HG02642 (cell line): ENCODE measurements at regions not wholly inside any gene's neighbourhood (a gene's known extent, or its start where the extent isn't known, plus 50 kb on each side); places are given as distances from the start of the nearest gene placed in this dataset.

Experiments
- ATAC-seq: cut with Tn5 transposase; IDR thresholded peaks from one replicate; pipeline ENCODE4 v1.9.1; 2021; ENCODE audit warnings: mild to moderate bottlenecking; ENCODE audit not compliant: unreplicated experiment, poor library complexity

DNA sequence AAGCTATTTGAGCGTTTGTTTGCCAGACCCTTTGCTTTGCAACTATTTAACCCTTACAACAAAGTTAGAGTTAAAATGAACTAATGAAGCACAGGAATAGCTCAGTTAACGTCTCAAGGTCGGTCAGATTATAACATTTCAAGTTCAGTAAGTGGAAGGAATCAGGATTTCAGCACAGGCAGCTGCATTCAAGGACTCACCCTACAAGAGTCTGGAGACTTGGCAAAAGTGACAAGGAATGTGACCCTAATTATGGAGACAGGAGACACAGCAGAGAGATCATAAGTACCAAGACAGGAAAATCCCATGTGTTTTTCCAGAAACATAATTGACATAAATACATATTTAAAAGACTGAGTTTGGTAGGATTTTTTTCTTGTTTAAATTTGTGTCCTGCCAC lies 1481.7 kb downstream of the TECRL start:
- no peak for ATAC-seq

DNA sequence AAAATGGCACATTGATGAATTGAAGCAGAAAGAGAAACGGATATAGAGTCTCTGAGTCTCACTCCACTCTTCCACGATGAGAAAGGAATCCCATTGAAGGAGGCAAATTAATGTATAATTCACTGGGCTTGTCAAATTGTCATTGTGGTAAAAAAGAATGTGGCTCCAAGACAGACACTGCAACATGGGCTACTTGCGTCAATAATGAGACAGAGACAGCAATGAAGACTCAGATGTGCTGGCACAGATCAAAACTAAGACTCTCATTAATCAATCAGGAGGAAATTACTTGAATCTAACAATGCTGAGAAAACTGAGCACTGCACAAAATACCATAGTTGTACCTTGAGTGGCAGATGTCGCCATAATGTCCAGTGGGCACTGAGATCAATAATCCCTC lies 1485.5 kb downstream of the TECRL start:
- no peak for ATAC-seq

DNA sequence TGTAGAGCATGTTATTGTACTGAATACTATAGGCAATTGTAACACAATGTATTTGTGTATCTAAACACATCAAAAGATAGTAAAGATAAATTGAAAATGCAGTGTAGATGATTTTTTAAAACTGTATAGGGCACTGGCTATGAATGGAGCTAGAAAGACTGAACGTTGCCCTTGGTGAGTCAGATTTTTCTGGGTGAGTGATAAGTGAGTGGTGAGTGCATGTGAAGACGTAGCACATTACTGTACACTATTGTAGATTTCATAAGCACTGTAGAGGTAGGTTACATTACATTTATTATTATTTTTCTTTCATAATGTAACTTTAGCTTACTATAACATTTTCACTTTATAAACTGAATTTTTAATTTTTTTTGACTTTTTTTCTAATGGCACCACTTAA lies 1491.6 kb downstream of the TECRL start:
- ATAC-seq = no peak

DNA sequence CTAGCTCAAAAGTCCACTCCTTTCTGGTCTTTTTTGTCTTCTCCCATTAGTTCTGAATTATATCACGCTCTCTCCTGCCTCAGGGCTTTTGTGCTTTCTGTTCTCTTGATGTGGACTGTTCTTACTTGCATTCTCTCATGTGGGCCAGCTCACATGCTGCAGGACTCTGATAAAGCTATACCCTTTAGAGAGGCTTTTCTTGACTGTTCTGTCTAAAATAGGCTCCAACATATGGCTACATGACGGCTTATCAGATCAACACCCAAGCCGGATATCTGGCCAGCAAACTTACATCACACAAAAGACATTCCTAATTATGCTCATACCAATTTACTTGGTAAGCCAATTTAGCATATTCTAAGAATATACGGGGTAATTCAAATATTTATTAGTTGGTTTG lies 1494.5 kb downstream of the TECRL start:
- ATAC-seq = no peak

DNA sequence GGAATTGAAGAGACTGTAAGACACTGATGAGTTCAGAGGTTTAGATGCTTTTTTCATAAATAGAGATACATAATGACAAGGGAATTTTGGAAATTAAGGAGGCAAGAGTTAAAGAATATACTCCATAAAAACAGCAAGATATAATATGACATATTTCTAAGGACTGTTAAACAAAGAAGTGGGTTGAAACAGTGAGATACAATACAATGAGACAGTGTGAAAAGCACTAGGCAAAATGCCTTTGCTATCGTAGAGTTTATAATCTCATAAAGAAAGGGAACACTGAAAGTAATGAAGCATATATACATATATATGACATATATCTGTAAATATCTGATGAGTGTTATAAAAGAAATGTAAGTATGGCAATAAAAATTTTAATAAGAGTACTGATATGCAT lies 1496.2 kb downstream of the TECRL start:
- no peak for ATAC-seq

DNA sequence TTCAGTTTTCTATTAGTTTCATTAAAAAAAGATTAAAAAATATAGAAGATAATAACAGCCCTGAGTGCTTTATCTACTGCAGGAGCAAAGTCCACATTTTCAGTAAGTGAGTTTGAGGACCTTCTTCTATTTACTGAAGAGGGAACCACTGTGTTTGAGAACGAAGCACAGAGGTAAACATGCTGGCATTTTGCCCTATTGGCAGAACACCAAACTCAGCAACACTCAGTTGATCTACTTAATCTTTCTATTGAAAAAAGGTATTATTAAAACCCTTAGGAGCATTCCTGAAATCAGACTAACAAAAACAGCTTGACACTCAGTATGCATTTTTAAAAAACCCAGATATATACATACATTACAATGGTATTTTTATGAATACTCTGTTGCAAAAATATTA lies 1496.7 kb downstream of the TECRL start:
- no peak for ATAC-seq

DNA sequence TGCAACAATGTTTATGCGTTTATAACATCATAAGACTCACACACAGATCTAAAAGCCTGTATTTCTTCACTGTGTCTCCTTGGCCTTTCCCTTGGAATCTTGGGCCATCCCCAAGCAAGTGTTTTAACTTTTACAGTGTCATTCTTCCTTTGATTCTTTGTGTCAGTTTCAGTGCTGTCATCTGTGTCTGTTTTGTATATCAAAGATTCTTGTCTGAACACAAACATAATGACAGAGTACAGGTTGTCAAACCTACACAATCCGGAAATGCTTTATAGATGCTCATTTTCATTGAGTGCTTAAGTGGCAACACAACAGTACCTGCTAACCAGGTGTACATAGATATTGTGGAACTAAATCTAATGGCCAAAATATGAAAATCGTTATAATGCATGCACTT lies 1500.0 kb downstream of the TECRL start:
- ATAC-seq = no peak

DNA sequence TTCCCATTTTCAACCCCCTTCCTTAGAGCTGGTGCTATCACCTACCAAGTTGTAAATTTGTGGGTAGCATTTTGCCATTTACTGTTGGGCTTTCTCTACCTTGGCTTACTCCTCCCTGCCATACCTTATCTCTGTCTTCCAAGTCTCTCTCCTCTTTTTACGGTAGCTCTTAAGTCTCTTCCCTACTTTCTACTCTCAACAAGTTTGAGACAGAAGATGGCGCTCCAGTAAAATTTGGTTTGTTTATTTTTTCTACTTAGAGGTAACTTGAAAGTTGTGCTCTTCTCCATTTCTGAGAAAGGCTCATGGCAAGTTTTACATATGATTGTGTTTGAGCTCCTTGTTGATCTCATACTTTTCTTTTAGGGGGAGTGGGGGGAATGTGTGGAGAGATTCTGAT lies 1508.1 kb downstream of the TECRL start:
- no peak for ATAC-seq

DNA sequence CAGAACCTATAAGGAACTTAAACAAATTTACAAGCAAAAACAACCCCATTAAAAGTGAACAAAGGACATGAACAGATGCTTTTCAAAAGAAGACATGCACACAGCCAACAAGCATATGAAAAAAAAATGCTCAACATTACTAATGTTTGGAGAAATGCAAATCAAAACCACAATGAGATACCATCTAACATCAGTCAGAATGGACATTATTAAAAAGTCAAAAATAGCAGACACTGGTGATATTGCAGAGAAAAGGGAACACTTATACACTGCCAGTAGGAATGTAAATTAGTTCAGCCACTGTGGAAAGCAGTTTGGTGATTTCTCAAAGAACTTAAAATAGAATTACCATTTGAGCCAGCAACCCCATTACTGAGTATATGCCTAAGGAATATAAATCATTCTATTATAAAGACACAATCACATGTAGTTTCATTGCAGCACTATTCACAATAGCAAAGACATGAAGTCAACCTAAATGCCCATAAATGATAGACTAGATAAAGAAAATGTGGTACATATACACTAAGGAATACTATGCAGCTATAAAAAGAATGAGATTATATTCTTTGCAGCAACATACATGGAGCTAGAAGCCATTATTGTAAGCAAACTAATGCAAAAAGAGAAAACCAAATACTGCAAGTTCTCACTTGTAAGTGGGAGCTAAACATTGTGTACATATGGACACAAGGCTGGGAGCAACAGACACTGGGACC lies 1509.4 kb downstream of the TECRL start:
- no peak for ATAC-seq

DNA sequence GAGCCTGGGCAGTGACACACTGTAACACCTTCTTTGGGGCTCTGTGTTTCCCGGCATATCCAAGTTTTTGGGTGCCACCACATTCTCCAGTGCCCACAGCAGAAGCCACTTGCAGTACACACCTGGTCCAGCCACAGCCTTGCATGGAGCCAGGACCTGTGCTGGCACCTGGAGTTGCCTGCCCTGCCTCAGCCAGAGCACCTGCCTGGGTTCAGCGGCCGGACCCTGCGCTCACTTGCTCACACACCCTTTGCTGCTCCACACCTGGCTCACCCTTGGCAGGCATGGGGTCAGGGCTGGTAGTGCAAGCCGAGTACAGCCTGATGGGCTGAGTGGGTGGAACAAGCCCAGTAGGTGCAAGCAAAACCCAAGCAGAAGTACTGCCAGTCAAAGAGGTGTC lies 1511.1 kb downstream of the TECRL start:
- no peak for ATAC-seq

DNA sequence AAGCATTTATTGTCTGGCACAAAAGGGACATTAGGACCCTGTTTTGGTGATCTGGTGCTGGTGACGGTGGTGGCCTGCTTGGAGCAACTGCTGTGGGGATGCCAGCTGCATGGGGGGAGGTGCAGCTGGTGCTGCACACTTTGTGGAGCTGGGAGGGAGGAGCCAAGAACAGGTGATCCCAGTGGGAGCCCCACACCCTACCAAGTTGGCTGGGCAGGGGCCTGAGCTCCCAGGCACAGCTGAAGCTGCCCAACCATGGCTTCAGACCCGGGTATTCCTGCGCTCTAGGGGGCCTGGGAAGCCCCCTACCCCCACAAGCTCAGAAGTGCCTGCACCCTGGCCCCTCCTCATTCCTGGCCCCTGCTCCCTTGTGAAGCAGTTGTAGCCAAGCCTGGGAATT lies 1512.5 kb downstream of the TECRL start:
- no peak for ATAC-seq

DNA sequence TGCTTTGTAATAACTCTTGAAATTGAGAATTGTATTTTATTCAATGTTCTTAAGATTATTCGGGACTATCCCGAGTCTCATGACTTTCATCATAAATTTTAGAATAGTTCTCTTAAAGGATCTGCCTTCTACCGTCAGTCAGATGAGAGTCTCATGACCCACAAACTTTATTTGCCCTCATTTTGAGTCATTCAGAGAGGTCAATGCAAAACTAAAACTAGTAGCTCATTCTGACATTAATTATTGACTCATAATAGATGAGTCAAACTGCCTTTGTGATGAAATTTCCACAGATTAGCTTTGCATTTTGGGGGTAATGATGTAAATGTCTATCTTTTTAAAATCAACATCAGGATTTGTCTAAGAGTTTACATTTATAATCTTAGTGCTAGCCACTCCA lies 1527.3 kb downstream of the TECRL start:
- ATAC-seq = no peak

DNA sequence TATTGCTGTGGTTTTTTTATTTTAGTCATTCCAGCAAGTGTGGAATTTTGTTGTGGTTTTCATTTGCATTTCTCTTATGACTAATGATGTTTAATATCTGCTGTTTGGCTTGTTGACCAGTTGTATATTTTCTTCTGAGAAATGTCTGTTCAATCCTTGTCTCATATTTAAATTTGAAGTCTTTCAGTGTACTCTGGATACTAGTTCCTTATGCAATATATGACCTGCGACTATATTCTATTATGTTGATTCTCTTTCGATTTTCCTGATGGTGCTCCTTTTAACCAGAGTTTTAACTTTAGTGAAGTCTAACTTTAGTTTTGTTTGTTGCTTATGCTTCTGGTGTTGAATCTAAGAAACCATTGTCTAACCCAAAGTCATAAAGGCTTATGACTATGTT lies 1528.0 kb downstream of the TECRL start:
- ATAC-seq = no peak

DNA sequence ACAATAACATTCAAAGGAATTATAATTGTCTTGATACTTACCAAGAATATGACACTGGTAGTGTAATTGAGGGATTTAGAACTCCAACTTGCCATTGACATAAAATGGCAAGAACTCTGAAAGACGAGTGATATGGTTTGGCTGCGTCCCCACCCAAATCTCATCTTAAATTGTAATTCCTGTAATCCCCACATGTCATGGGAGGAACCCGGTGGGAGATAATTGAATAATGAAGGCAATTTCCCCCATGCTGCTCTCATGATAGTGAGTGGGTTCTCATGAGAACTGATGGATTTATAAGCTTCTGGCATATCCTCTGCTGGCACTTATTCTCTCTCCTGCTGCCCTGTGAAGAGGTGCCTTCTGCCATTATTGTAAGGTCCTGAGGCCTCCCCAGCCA lies 1536.4 kb downstream of the TECRL start:
- no peak for ATAC-seq

DNA sequence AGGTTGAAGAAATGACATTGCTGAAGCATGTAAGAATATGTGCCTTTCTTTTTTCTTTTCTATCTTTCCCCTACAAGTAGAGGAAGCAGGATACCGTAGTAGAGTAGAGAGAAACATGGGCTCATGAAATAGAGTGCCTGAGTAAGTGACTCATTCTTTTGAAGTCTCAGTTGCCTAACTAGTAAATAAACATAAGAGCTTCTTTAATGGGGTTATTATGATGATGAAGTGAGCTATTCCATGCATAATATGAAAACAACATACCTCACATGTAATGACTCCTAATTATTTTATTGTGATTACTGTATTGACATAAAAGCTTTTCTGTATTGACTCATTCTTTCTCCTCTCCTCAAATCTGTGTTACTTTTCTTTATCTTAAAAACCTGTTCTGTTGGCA lies 1538.2 kb downstream of the TECRL start:
- no peak for ATAC-seq

DNA sequence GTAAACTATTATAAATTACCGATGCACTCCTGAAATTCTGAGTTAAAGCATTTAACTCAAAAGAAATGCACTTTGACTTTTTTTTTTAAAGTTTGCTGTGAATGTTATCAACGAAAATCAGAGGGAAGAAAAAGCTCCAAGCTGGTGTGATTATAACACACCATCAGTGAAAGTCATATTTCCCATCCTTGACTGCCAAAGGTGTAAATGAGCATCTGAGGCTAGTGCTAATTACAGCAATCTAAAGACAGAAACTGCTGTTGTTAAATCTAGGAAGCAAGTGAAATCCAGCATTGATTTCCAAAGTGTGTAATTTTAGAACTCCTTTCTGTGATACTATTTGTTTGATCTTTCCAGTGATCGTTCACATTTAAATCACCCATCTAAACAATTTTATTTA lies 1538.8 kb downstream of the TECRL start:
- ATAC-seq = no peak

DNA sequence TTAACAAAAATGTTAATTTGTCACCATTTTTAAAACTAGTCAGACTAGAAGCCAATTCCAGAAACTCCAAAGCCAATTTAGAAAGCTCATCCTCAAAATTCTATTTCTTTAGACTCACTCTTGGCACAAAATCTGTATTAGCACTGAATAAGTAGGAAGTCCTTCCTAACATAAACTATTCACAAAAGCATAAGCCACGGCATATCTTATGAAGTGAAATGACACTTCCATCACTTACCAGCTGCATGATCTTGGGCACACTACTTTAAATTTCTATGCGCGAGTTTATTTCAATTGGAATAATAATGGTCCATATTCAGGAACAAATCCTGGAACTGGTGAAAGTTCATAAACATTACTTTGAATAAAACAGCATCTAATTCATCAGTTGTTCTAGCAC lies 1544.0 kb downstream of the TECRL start:
- no peak for ATAC-seq

DNA sequence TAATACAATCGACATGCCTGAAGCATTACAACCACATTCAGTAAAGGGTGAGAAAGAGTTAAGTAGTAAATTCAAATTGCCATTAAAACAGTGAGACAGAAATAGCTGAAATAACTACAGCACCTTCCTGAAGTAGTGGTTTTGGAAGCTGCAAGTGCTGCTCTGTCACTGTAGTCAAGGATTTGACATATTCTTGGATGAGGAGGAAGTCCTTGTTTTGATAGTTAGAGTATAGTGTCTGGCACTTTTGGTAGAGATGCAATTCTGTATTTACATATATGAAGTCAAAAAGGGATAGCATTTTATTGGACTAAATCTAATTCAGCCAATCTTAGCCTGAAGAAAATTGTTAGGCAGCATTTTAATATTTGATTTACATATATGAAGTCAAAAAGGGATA lies 1559.6 kb downstream of the TECRL start:
- ATAC-seq = no peak

DNA sequence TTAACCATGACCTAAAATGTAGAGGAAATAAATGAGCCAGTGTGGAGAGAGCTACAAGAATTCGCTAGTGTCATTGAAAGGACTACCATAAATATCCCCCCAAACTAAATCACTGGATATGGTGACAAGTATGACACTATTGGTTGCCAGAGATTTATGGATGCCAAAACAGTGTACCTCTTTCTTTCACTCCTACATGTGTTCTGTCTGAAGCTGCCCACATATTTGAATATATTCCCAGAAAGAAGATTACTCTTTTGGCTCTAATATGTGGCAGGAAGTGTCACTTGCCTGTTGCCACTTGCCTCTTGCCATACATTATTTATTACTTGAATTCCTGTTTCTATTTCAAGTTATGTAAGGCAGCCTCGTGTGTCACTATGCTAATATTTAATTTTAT lies 1573.6 kb downstream of the TECRL start:
- ATAC-seq = no peak

DNA sequence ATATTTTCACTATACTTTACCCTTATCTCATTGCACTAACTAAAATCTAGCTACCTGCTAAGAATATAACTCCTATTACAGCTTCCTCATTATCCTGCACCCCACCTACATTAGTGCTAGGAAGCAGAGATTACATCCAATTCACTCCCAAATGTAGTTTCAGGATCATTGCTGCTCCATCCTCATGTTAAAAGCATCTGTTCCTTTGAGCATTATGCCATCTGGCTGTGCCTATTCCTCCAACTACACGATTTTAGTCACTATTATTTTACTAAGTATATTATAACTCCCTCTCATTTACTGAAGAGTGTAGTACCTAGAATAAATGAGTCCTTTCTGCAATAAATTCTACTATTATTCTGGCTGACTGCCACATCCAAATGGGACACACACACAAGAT lies 1586.9 kb downstream of the TECRL start:
- no peak for ATAC-seq

DNA sequence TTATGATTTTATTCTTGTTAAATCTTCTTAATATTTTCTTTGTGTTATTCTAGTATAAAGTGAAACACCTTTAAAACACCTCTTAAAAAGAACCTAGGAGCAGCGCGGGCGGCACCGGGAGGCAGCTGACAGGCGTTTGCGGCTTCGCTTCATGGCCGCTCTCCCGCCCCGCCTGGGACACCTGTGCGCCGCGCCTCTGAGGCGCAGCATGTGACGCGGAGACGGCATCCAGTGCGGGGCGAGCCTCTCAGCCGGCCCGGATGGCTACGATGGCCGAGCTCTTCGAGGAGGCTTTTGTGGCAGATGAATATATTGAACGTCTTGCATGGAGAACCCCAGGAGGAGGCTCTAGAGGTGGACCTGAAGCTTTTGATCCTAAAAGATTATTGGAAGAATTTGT lies 1592.7 kb downstream of the TECRL start:
- no peak for ATAC-seq

DNA sequence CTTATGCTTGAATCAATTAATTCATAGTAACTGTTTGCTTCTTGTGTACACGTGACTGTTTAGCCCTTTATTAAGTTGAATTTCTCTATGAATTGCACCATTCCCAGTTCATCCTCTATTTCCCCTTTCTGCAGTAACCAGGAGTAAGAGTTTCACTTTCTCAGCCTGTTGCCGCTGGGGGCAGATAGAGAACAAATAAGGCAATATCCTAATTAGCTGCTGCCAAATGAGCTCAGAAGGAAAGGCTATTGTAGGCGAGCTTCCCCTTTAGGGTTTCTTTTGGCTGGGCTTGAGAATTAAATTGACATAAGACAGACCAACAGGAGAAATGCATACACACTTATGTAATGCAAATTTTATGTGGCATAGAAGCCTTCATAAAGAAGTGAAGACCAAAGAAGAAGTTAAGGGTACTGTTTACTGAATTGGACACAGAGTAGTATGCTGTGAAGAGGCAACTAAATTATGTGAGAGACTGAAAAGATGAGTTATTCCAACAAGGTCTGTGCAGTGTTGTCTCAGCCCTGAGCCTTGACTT lies 1594.7 kb downstream of the TECRL start:
- ATAC-seq = no peak

DNA sequence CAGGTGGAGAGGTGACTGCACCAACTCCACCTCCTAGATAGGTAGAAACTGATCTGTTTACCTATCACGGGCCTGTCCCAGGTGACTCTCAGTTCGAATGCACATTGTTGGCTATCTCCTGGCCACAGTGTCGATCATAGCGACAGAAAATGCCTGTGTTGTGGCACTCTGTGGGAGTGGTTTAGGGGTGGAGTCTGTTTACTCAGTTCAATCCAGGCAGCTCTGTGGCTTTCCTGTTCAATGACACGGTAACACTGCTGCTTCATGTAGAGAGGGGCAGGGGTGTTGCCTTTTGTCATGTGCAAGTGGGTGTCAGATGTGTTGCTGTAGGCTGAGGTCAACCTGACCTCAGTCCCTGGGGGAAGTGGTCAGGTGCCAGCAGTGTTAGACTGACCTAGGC lies 1602.4 kb downstream of the TECRL start:
- no peak for ATAC-seq
